Testis (tissue), 2 donors: ENCODE measurements at regions not wholly inside any gene's neighbourhood (a gene's known extent, or its start where the extent isn't known, plus 50 kb on each side); places are given as distances from the start of the nearest gene placed in this dataset.

Source experiments
- DNase-seq: peaks from one replicate; pipeline ENCODE4 v3.0.0-alpha.2; 2019
- H3K27ac ChIP-seq, 2 donors: fragments of 200-600 bp; sonication (generic); one replicate each; pipeline ENCODE4 v1.5.1; 2019
- H3K27me3 ChIP-seq: fragments of 200-600 bp; sonication (generic); one replicate; pipeline ENCODE4 v1.5.1; 2019
- H3K36me3 ChIP-seq: fragments of 200-600 bp; sonication (generic); one replicate; pipeline ENCODE4 v1.5.1; 2017; ENCODE audit warnings: low read depth; ENCODE audit errors: missing control alignments
- H3K4me1 ChIP-seq: fragments of 200-600 bp; sonication (generic); one replicate; pipeline ENCODE4 v1.5.1; 2019
- H3K4me3 ChIP-seq, 2 donors: fragments of 200-600 bp; sonication (generic); one replicate each; pipeline ENCODE4 v1.5.1; 2017 to 2019
- H3K9me3 ChIP-seq: fragments of 200-600 bp; sonication (generic); one replicate; pipeline ENCODE4 v1.5.1; 2017
- POLR2A ChIP-seq: fragments of 450-650 bp; IDR thresholded peaks from one replicate; pipeline ENCODE4 v1.6.1; 2017; ENCODE audit warnings: antibody characterized with exemption, mild to moderate bottlenecking, moderate library complexity
- WGBS, 2 donors: methylation state at CpG; one replicate each; pipeline ENCODE4 v1.1.5; 2018; 5-methylcytosine and 5-hydroxymethylcytosine counted together
- intact Hi-C: fragments of 100-400 bp; cut with DNase I; formaldehyde crosslinking; loops from one replicate; pipeline ENCODE4 v1.15.1; 2023; ENCODE audit warnings: low total_unique reads
- TF ChIP-seq, protein P1 (sequence below), 3 experiments: fragments of 450-650 bp in 2 of 3; fragments of 200-600 bp in 1 of 3; sonication (generic) in 1 of 3; IDR thresholded peaks; one replicate each; pipeline ENCODE4 v1.5.1; 2016 to 2019; ENCODE audit warnings: antibody characterized with exemption in 3 of 3, mild to moderate bottlenecking in 2 of 3, moderate library complexity in 1 of 3

DNA sequence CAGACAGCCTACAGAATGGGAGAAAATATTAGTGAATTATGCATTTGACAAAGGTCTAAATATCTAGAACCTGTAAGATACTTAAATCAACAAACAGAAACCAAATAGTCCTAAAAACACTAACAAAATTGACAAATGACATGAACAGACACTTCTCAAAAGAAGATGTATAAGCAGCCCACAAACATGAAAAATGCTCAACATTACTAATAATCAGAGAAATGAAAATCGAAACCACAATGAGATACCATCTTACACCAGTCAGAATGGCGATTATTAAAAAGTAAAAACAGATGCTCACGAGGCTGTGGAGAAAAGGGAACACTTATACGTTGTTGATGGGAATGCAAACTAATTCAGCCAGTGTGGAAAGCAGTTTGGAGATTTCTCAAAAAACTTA lies 1186.8 kb downstream of the DTWD2 start:
- H3K4me1 ChIP-seq = no peaks in the 10 kb centered on the region
- H3K4me3 ChIP-seq = no peak overlapping the region
- TF ChIP-seq, protein P1, sequence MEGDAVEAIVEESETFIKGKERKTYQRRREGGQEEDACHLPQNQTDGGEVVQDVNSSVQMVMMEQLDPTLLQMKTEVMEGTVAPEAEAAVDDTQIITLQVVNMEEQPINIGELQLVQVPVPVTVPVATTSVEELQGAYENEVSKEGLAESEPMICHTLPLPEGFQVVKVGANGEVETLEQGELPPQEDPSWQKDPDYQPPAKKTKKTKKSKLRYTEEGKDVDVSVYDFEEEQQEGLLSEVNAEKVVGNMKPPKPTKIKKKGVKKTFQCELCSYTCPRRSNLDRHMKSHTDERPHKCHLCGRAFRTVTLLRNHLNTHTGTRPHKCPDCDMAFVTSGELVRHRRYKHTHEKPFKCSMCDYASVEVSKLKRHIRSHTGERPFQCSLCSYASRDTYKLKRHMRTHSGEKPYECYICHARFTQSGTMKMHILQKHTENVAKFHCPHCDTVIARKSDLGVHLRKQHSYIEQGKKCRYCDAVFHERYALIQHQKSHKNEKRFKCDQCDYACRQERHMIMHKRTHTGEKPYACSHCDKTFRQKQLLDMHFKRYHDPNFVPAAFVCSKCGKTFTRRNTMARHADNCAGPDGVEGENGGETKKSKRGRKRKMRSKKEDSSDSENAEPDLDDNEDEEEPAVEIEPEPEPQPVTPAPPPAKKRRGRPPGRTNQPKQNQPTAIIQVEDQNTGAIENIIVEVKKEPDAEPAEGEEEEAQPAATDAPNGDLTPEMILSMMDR (IDR thresholded peaks at IDR 0.05) = no peak
- no peak for TF ChIP-seq POLR2A
- H3K36me3 ChIP-seq = no peaks in the 10 kb centered on the region
- intact Hi-C loops = no loop called here
- no peaks in the 10 kb centered on the region for H3K9me3 ChIP-seq
- WGBS, 2 donors = 90 to 96% methylated on average over 4 of the region's 4 CpGs
- DNase-seq = no peak
- no peaks in the 10 kb centered on the region for H3K27me3 ChIP-seq
- no peak overlapping the region for H3K27ac ChIP-seq

DNA sequence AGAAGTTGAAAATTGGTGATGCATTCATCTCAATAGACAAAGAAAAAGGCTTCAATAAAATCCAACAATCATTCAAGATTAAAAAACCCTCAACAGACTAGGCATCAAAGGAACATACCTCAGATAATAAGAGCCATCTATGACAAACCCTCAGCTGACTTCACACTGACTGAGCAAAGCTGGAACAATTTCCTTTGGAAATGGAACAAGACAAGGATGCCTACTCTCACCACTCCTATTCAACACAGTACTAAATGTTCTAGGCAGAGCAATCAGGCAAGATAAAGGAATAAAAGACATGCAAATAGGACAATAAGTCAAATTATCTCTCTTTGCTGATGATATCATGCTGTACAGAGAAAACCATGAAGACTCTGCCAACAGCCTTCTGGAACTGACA lies 1188.1 kb downstream of the DTWD2 start:
- peak overlapping the region in 1 of 2 donors; percentile 38 for H3K27ac ChIP-seq
- intact Hi-C loops = no loop called here
- H3K4me3 ChIP-seq = no peak overlapping the region
- H3K9me3 ChIP-seq = no peaks in the 10 kb centered on the region
- no peaks in the 10 kb centered on the region for H3K36me3 ChIP-seq
- DNase-seq = peak; percentile 39
- no peaks in the 10 kb centered on the region for H3K27me3 ChIP-seq
- no peaks in the 10 kb centered on the region for H3K4me1 ChIP-seq
- TF ChIP-seq, protein P1 (IDR thresholded peaks at IDR 0.05) = no peak
- no peak for TF ChIP-seq POLR2A

DNA sequence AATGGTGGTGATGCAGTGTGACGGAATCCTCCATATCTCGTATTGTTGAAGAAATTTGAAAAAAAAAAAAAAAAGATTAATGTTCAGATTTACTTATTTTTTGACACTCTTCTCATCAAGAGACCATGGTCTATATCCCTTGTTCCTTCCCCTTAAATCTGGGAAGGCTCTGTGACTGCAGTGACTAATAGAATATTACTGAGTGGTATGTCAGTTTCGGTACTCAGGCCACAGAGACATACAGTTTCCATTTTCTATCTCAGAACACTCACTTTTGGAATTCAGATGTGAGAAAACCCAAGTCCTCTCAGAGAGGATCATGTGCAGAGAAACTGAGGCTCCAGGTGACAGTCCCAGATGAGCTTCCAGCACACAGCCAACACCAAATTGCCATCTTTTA lies 1193.5 kb downstream of the DTWD2 start:
- WGBS, 2 donors = 96 to 99% methylated on average over 3 of the region's 3 CpGs

DNA sequence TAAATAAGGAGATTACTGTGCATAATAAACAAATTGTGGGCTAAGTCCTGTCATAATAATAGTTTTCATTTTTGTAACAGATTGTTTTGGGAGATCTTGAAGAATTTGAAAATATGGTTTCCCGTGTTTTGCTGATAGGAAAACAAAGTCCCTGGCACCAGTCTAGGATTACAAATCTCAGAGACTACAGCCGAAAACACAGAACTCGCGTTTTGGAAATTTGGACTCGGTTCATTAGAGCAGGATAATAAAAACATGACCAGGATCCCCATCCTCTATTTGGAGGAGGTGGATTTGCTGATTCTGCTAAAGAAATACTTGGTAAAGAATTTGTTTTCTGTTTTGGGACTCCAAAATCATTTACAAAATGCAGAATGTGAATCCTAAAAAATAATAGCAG lies 1194.4 kb downstream of the DTWD2 start:
- no peaks in the 10 kb centered on the region for H3K36me3 ChIP-seq
- 35 to 37% methylated on average over 5 of the region's 5 CpGs for WGBS, 2 donors
- TF ChIP-seq, protein P1 (IDR thresholded peaks at IDR 0.05) = no peak
- no peak for TF ChIP-seq POLR2A
- H3K9me3 ChIP-seq = no peaks in the 10 kb centered on the region
- no peak overlapping the region for H3K27ac ChIP-seq
- no peak for DNase-seq
- intact Hi-C loops = no loop called here
- no peaks in the 10 kb centered on the region for H3K4me1 ChIP-seq
- H3K27me3 ChIP-seq = no peaks in the 10 kb centered on the region
- no peak overlapping the region for H3K4me3 ChIP-seq

More for the DNA sequence above, 1193.5 kb downstream of the DTWD2 start:
- no peaks in the 10 kb centered on the region for H3K36me3 ChIP-seq
- intact Hi-C loops = no loop called here
- H3K9me3 ChIP-seq = no peaks in the 10 kb centered on the region
- no peaks in the 10 kb centered on the region for H3K27me3 ChIP-seq
- no peak overlapping the region for H3K4me3 ChIP-seq
- no peak for DNase-seq
- no peaks in the 10 kb centered on the region for H3K4me1 ChIP-seq
- TF ChIP-seq, protein P1 (IDR thresholded peaks at IDR 0.05) = no peak
- no peak overlapping the region for H3K27ac ChIP-seq

DNA sequence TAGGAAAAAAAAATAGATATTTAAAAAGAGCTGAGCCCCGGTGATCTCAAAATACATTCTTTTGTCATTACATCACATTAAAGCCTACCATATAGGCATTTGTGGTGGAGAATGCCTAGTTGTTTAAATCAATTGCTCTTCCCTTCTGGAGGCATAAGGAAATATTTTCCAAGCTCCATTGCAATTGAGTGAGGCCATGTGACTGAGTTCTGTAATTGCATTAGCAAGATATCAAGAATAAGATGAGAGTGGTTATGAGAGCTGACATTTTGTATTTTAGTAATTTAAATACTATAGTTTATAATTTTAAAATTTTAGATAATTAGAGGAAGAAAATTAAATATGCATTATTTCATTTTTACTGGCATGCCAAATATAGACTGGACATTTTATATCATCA lies 1195.9 kb downstream of the DTWD2 start:
- H3K36me3 ChIP-seq = no peaks in the 10 kb centered on the region
- intact Hi-C loops = no loop called here
- no peaks in the 10 kb centered on the region for H3K27me3 ChIP-seq
- no peaks in the 10 kb centered on the region for H3K9me3 ChIP-seq
- no peak for DNase-seq
- TF ChIP-seq, protein P1 (IDR thresholded peaks at IDR 0.05) = no peak
- TF ChIP-seq POLR2A = no peak
- WGBS, 2 donors = 67 to 71% methylated on average over 1 of the region's 1 CpG
- H3K4me1 ChIP-seq = no peaks in the 10 kb centered on the region
- no peak overlapping the region for H3K27ac ChIP-seq
- H3K4me3 ChIP-seq = no peak overlapping the region
